Coronary artery (tissue), 2 donors: ENCODE measurements at regions not wholly inside any gene's neighbourhood (a gene's known extent, or its start where the extent isn't known, plus 50 kb on each side); places are given as distances from the start of the nearest gene placed in this dataset.

Experiments used
- DNase-seq: peaks from one replicate; pipeline ENCODE4 v3.0.0-alpha.2; 2017; ENCODE audit warnings: low spot score
- H3K27ac ChIP-seq, 2 donors: fragments of 200-600 bp; sonication (generic); one replicate each; pipeline ENCODE4 v1.5.1; 2016 to 2019
- H3K4me3 ChIP-seq: fragments of 200-600 bp; sonication (generic); 2 replicates; pipeline ENCODE4 v1.5.1; 2016; ENCODE audit warnings: mild to moderate bottlenecking, moderate library complexity
- TF ChIP-seq, protein P1 (sequence below): fragments of 200-600 bp; sonication (generic); IDR thresholded peaks from one replicate; pipeline ENCODE4 v1.5.1; 2019; ENCODE audit warnings: antibody characterized with exemption

DNA sequence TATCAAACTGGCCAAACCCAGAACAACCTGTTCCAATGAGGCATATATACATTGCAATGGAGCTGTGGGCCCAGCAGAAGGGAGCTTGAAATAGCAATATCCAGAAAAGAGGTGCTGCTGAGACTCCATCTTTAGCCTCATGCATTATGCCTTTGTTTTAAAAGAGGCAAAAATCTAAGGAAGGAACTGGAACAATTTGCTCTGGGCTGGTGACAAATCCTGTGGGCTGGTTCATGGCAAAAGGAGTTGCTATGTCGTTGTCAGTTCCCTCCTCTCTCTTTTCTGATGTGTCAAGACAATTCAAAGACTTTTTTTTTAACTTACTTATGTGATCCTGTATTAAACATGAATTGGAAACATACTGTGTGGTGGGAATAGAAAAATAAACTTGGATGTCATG is 124.2 kb upstream of the FSHR start:
- no peak overlapping the region for H3K27ac ChIP-seq
- DNase-seq = no peak
- no peak overlapping the region for H3K4me3 ChIP-seq
- TF ChIP-seq, protein P1, sequence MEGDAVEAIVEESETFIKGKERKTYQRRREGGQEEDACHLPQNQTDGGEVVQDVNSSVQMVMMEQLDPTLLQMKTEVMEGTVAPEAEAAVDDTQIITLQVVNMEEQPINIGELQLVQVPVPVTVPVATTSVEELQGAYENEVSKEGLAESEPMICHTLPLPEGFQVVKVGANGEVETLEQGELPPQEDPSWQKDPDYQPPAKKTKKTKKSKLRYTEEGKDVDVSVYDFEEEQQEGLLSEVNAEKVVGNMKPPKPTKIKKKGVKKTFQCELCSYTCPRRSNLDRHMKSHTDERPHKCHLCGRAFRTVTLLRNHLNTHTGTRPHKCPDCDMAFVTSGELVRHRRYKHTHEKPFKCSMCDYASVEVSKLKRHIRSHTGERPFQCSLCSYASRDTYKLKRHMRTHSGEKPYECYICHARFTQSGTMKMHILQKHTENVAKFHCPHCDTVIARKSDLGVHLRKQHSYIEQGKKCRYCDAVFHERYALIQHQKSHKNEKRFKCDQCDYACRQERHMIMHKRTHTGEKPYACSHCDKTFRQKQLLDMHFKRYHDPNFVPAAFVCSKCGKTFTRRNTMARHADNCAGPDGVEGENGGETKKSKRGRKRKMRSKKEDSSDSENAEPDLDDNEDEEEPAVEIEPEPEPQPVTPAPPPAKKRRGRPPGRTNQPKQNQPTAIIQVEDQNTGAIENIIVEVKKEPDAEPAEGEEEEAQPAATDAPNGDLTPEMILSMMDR = no peak

DNA sequence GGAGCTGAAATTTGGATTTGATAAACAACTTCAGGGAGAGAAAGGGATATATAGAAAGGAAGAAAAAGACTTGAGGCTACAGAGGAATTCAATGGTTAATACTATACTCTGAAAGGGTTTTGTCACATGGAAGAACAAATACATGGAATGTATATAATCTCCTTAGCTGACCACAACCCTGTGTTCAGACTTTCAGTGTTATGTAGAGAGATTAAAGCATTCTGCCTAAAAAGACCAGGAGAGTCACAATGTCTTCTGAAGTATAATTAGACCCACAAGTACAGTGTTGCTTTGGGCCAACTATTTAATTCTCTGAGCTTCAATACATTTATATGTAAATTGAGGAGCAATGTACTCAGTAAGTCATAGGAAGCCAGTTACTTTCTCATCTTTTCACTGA is 123.8 kb upstream of the FSHR start:
- H3K4me3 ChIP-seq = no peak overlapping the region
- no peak for DNase-seq
- TF ChIP-seq, protein P1 = no peak
- no peak overlapping the region for H3K27ac ChIP-seq

DNA sequence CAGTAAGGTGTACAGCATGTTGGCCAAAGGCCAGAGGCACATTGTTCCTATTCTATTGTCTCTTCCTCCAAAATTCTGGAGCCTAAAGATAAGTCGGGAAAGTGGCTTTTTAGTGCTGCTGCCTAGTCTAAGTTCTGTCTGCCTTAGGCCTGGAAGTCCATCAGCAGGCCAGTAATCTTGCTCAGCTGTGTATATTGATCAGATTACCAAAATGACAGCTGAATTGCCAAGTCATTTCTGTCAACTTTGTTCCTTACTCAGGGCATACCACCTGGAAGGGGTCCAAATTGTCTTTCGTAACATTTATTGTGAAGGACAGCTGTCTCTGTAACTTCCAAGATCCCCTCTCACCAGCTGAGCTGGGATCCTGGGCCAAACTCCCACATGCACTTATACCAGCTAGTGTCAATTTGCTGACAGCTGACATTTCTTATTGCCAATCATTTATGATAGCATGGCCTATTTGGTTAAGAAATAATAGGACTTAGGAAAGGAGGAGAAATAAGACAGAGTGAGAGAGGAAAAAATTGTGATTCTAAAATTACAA is 116.8 kb upstream of the FSHR start:
- no peak for DNase-seq
- TF ChIP-seq, protein P1 = no peak
- no peak overlapping the region for H3K27ac ChIP-seq

GRCh38 chr2:49270091-49270490 is 115.8 kb upstream of the FSHR start:
- TF ChIP-seq, protein P1 = no peak
- no peak overlapping the region for H3K27ac ChIP-seq
- H3K4me3 ChIP-seq = no peak overlapping the region
- DNase-seq = no peak

More for the DNA sequence above, 116.8 kb upstream of the FSHR start:
- no peak overlapping the region for H3K4me3 ChIP-seq

- Histone ChIP-seq H3K4me3 (no peak overlapping the region), H3K27ac (no peak overlapping the region)
- TF ChIP-seq, protein P1 = no peak
- DNase-seq = no peak
These were observed 111.2 kb upstream of the FSHR start for GRCh38 chr2:49265471-49265870.

- Histone ChIP-seq H3K27ac (no peak overlapping the region), H3K4me3 (no peak overlapping the region)
- no peak for DNase-seq
- TF ChIP-seq, protein P1 = no peak
These were observed 108.7 kb upstream of the FSHR start for GRCh38 chr2:49262801-49263560.

DNA sequence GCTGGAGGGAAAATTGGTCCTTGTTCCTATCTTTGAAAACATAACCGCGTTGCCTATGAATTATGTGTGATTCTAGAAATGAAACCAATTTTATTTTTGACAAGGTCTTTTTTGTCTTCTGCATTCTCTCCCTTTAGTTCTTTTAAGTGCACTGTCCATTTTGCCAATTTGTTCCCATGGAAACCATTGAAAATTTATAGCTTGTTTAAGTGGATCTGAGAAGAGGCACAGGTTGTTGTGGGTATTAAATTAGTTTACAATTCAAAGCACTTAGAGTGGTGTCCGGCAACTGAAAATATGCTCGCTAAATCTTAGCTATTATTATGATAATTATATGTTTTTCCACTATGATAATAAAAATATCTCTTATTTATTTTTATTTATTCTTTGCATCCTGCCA is 107.5 kb upstream of the FSHR start:
- Histone ChIP-seq H3K27ac (no peak overlapping the region), H3K4me3 (no peak overlapping the region)
- no peak for DNase-seq
- TF ChIP-seq, protein P1 = no peak
